ENCODE measurements at regions not wholly inside any gene's neighbourhood (a gene's known extent, or its start where the extent isn't known, plus 50 kb on each side); places are given as distances from the start of the nearest gene placed in this dataset.

DNA sequence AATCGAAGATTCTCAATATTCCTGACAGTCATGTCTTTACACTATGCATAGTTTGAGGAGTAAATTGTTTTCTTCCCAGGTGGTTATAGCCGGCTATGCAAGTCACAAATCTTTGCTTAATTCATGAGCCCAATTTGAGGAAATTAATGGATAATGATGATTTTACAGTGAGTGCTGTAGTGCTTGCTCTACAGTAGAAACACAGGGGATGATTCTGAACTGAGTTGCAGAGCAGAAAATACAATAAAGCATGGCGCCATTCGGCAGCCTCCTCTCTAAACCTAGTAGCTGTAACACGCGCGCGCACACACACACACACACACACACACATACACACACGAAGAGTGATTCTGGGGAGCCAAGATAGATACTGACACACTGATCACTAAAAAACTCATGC lies 181.7 kb upstream of the DPH6 start:
- Histone ChIP-seq H3K4ac (ENCODE audit: low read depth, low read length) (no peak overlapping the region), H3K4me1 (ENCODE audit: control insufficient read depth, insufficient read depth, low read length) (peaks cover 3% of the 10 kb centered on the region; the same call in 1 of the 2 replicates), H3K36me3 (ENCODE audit: control insufficient read depth, insufficient read depth, low read length) (no peaks in the 10 kb centered on the region), H3K14ac (replicated peaks; ENCODE audit: low read depth, low read length) (no peak overlapping the region), H4K5ac (ENCODE audit: low read depth, low read length) (no peak overlapping the region), H3K9ac (ENCODE audit: low read depth, low read length) (no peak overlapping the region), H2BK5ac (ENCODE audit: low read depth, low read length, poor library complexity, severe bottlenecking) (no peak overlapping the region), H4K91ac (ENCODE audit: insufficient read depth, low read depth, low read length) (no peak overlapping the region), H2BK20ac (ENCODE audit: low read depth, low read length) (no peak overlapping the region), H3K27ac (ENCODE audit: insufficient read depth, low read length) (no peak overlapping the region), H3K27me3 (ENCODE audit: control insufficient read depth, insufficient read depth, low read length) (no peaks in the 10 kb centered on the region), H4K20me1 (ENCODE audit: insufficient read depth, low read length) (no peaks in the 10 kb centered on the region), H3K4me2 (ENCODE audit: low read depth, low read length) (no peak overlapping the region), H3K18ac (ENCODE audit: low read depth, low read length) (no peak overlapping the region), H3K4me3 (ENCODE audit: insufficient read depth, low read depth, low read length) (no peak overlapping the region), H2AFZ (replicated peaks; ENCODE audit: low read length, poor library complexity) (no peak overlapping the region), H2BK15ac (ENCODE audit: low read depth, low read length) (no peak overlapping the region), H3K9me3 (ENCODE audit: control insufficient read depth, insufficient read depth, low read length) (no peaks in the 10 kb centered on the region), H3K9me1 (ENCODE audit: insufficient read depth, low read length) (no peaks in the 10 kb centered on the region), H3K23ac (ENCODE audit: low read depth, low read length) (no peak overlapping the region), H2AK5ac (ENCODE audit: low read depth, low read length) (no peak overlapping the region), H4K8ac (ENCODE audit: low read depth in 2 of 2, low read length in 2 of 2) (no peak overlapping the region), H3K56ac (ENCODE audit: extremely low read depth, insufficient read depth, low read length) (no peak overlapping the region), H2BK120ac (ENCODE audit: low read depth, low read length) (no peak overlapping the region), H2AK9ac (replicated peaks; ENCODE audit: low read depth, low read length, poor library complexity) (no peak overlapping the region), H3K79me1 (ENCODE audit: low read depth in 1 of 2, low read length in 2 of 2) (no peaks in the 10 kb centered on the region)
- no peak for ATAC-seq (ENCODE audit: low read depth)
- TF ChIP-seq, protein P1, sequence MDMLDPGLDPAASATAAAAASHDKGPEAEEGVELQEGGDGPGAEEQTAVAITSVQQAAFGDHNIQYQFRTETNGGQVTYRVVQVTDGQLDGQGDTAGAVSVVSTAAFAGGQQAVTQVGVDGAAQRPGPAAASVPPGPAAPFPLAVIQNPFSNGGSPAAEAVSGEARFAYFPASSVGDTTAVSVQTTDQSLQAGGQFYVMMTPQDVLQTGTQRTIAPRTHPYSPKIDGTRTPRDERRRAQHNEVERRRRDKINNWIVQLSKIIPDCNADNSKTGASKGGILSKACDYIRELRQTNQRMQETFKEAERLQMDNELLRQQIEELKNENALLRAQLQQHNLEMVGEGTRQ (IDR thresholded peaks at IDR 0.05; ENCODE audit: low read depth, low read length): no peak
- TF ChIP-seq BHLHE40 (IDR thresholded peaks at IDR 0.05; ENCODE audit: low read depth, low read length): no peak
- TF ChIP-seq SMC3 (IDR thresholded peaks at IDR 0.05; ENCODE audit: low read depth, low read length): no peak
- no peak for TF ChIP-seq CEBPB (IDR thresholded peaks at IDR 0.05; ENCODE audit: low read depth, low read length)
- no peak for TF ChIP-seq RFX5 (IDR thresholded peaks at IDR 0.05; ENCODE audit: low read depth, low read length)
- TF ChIP-seq RCOR1 (IDR thresholded peaks at IDR 0.05; ENCODE audit: insufficient replicate concordance, low read length): no peak
- TF ChIP-seq MAZ (IDR thresholded peaks at IDR 0.05; ENCODE audit: borderline replicate concordance, low read depth, low read length): no peak
- DNase-seq: no peak
- ChIA-PET CTCF (no interaction called here), POLR2A (ENCODE audit: unreplicated experiment) (no interaction called here)
- no TSS peak for BruUV-seq (replicated peaks)
- intact Hi-C loops (cut with micrococcal nuclease) (no loop called here), in situ Hi-C loops (cut with MboI; ENCODE audit: low sequenced_read_pairs) (no loop called here), dilution Hi-C loops (cut with HindIII; ENCODE audit: low sequenced_read_pairs, unreplicated experiment) (no loop called here)
- no CpG with 5 or more reads among the region's 9 CpGs for WGBS, 2 experiments (ENCODE audit: extremely low coverage in 2 of 2, insufficient read length in 1 of 2)

Data from IMR-90 (cell line).